Keratinocyte (primary cell): ENCODE measurements at regions not wholly inside any gene's neighbourhood (a gene's known extent, or its start where the extent isn't known, plus 50 kb on each side); places are given as distances from the start of the nearest gene placed in this dataset.
"Not testable (repeated sequence)": the region's sequence is repeated elsewhere in the genome, so short reads cannot be mapped to it uniquely, and the experiment has no call there.

ENCODE experiments used
- DNase-seq: peaks from one replicate; pipeline ENCODE4 v3.0.0-alpha.2; 2011; ENCODE audit warnings: low read depth, missing footprints, low spot score
- FAIRE-seq: peaks from 2 replicates; lab custom pipeline; 2011; peaks lifted over from hg19 to GRCh38; lab: Jason Lieb, UNC
- H2AFZ ChIP-seq: 2 replicates; pipeline ENCODE4 v1.6.0; 2012; ENCODE audit warnings: low read length, control low read depth, inconsistent platforms; ENCODE audit not compliant: control insufficient read depth
- H3K27ac ChIP-seq: 2 replicates; pipeline ENCODE4 v1.5.1; 2011; ENCODE audit warnings: low read length; ENCODE audit not compliant: control insufficient read depth, insufficient read depth
- H3K27me3 ChIP-seq: 3 replicates; pipeline ENCODE4 v1.6.0; 2011; ENCODE audit warnings: low read length; ENCODE audit not compliant: control insufficient read depth, insufficient read depth; ENCODE audit errors: extremely low read depth
- H3K36me3 ChIP-seq, 2 experiments: 2 replicates in 1 of 2; 3 replicates in 1 of 2; pipeline ENCODE4 v1.5.1; 2011; ENCODE audit warnings: low read length in 2 of 2, mild to moderate bottlenecking in 1 of 2; ENCODE audit not compliant: control insufficient read depth in 2 of 2, insufficient read depth in 2 of 2; ENCODE audit errors: extremely low read depth in 1 of 2
- H3K4me1 ChIP-seq: 3 replicates; pipeline ENCODE4 v1.5.1; 2011; ENCODE audit warnings: low read length; ENCODE audit not compliant: control insufficient read depth, insufficient read depth; ENCODE audit errors: extremely low read depth
- H3K4me2 ChIP-seq: 3 replicates; pipeline ENCODE4 v1.6.0; 2011; ENCODE audit warnings: low read depth, low read length; ENCODE audit not compliant: control insufficient read depth, insufficient read depth; ENCODE audit errors: extremely low read depth
- H3K4me3 ChIP-seq, 3 experiments: fragments of 200-600 bp in 1 of 3; sonication (generic) in 1 of 3; 2 replicates in 2 of 3; 3 replicates in 1 of 3; pipeline ENCODE4 v1.5.1; 2011 to 2016; ENCODE audit warnings: low read length in 3 of 3, mild to moderate bottlenecking in 3 of 3, control low read depth in 2 of 3, inconsistent platforms in 1 of 3, low read depth in 1 of 3, mixed read lengths in 1 of 3, mixed run types in 1 of 3, moderate library complexity in 1 of 3; ENCODE audit not compliant: control insufficient read depth in 2 of 3, insufficient read depth in 2 of 3; ENCODE audit errors: extremely low read depth in 1 of 3
- H3K79me2 ChIP-seq: 2 replicates; pipeline ENCODE4 v1.6.0; 2012; ENCODE audit warnings: low read length; ENCODE audit not compliant: control insufficient read depth, insufficient read depth
- H3K9ac ChIP-seq: 3 replicates; pipeline ENCODE4 v1.6.0; 2011; ENCODE audit warnings: low read length; ENCODE audit not compliant: control insufficient read depth, insufficient read depth; ENCODE audit errors: extremely low read depth
- H3K9me1 ChIP-seq: 3 replicates; pipeline ENCODE4 v1.6.0; 2011; ENCODE audit warnings: low read length; ENCODE audit not compliant: control insufficient read depth, insufficient read depth; ENCODE audit errors: extremely low read depth
- H3K9me3 ChIP-seq: 2 replicates; pipeline ENCODE4 v1.5.1; 2012; ENCODE audit warnings: low read depth, low read length; ENCODE audit not compliant: control insufficient read depth
- H4K20me1 ChIP-seq: 3 replicates; pipeline ENCODE4 v1.6.0; 2011; ENCODE audit warnings: low read length; ENCODE audit not compliant: control insufficient read depth, insufficient read depth; ENCODE audit errors: extremely low read depth
- CTCF ChIP-seq, 3 experiments: IDR thresholded peaks in 1 of 3; conservative IDR thresholded peaks in 1 of 3; optimal IDR thresholded peaks in 1 of 3; 2 replicates in 2 of 3; 3 replicates in 1 of 3; pipeline versions ENCODE3 to v1.5.1; 2011; ENCODE audit warnings: low read length in 3 of 3, mild to moderate bottlenecking in 3 of 3, moderate library complexity in 2 of 3, control low read depth in 1 of 3, inconsistent platforms in 1 of 3; ENCODE audit not compliant: insufficient read depth in 2 of 3; ENCODE audit errors: extremely low read depth in 1 of 3
- EZH2 ChIP-seq: IDR thresholded peaks from one replicate; pipeline ENCODE4 v1.6.1; 2012; ENCODE audit warnings: inconsistent platforms, mild to moderate bottlenecking, low read length, moderate library complexity
- dilution Hi-C: fragments of 300-500 bp; cut with MboI; formaldehyde crosslinking; loops from one replicate; pipeline ENCODE4 v1.7.0; 2020; ENCODE audit warnings: low sequenced_read_pairs; ENCODE audit not compliant: extremely low pct_ligation_motif_present

- no peak overlapping the region for H3K4me3 ChIP-seq
- dilution Hi-C loops = no loop called here
- H3K79me2 ChIP-seq = no peaks in the 10 kb centered on the region
- no peaks in the 10 kb centered on the region for H3K4me1 ChIP-seq
- no peak overlapping the region for H3K27ac ChIP-seq
- H3K9ac ChIP-seq = no peak overlapping the region
- no peak for DNase-seq
- no peak overlapping the region for H2AFZ ChIP-seq
- no peak for TF ChIP-seq EZH2
- H4K20me1 ChIP-seq = no peaks in the 10 kb centered on the region
- H3K9me1 ChIP-seq = no peaks in the 10 kb centered on the region
- no peaks in the 10 kb centered on the region for H3K9me3 ChIP-seq
- H3K36me3 ChIP-seq = no peaks in the 10 kb centered on the region
- no peak for FAIRE-seq
- no peaks in the 10 kb centered on the region for H3K27me3 ChIP-seq
- H3K4me2 ChIP-seq = no peak overlapping the region
Observed at GRCh38 chr21:18741954-18742353, 338.4 kb upstream of the TMPRSS15 start.

GRCh38 chr21:18743531-18743930 is 339.9 kb upstream of the TMPRSS15 start:
- no peaks in the 10 kb centered on the region for H3K4me1 ChIP-seq
- no peaks in the 10 kb centered on the region for H3K9me1 ChIP-seq
- no peaks in the 10 kb centered on the region for H3K9me3 ChIP-seq
- no peak for TF ChIP-seq CTCF (optimal IDR thresholded peaks at IDR 0.05 in 1 of 3, IDR thresholded peaks at IDR 0.05 in 1 of 3, conservative IDR thresholded peaks at IDR 0.05 in 1 of 3; ENCODE audit: extremely low read depth in 1 of 3, insufficient read depth in 2 of 3, low read length in 3 of 3)
- TF ChIP-seq EZH2 = no peak
- no peaks in the 10 kb centered on the region for H3K79me2 ChIP-seq
- dilution Hi-C loops = no loop called here
- H3K36me3 ChIP-seq = no peaks in the 10 kb centered on the region
- no peaks in the 10 kb centered on the region for H3K27me3 ChIP-seq
- H4K20me1 ChIP-seq = no peaks in the 10 kb centered on the region
- no peak overlapping the region for H3K4me3 ChIP-seq
- FAIRE-seq (no peak), DNase-seq (no peak)
- H3K9ac ChIP-seq = no peak overlapping the region
- H3K4me2 ChIP-seq = no peak overlapping the region
- H2AFZ ChIP-seq = no peak overlapping the region
- no peak overlapping the region for H3K27ac ChIP-seq

- Histone ChIP-seq H3K27ac (no peak overlapping the region), H3K4me1 (no peaks in the 10 kb centered on the region), H3K9me1 (no peaks in the 10 kb centered on the region), H3K79me2 (no peaks in the 10 kb centered on the region), H3K9me3 (no peaks in the 10 kb centered on the region), H3K36me3 (no peaks in the 10 kb centered on the region), H3K4me2 (no peak overlapping the region), H4K20me1 (no peaks in the 10 kb centered on the region), H3K4me3 (no peak overlapping the region), H3K9ac (no peak overlapping the region), H3K27me3 (no peaks in the 10 kb centered on the region), H2AFZ (no peak overlapping the region)
- no peak for DNase-seq
- no peak for FAIRE-seq
- TF ChIP-seq CTCF (optimal IDR thresholded peaks at IDR 0.05 in 1 of 3, IDR thresholded peaks at IDR 0.05 in 1 of 3, conservative IDR thresholded peaks at IDR 0.05 in 1 of 3; ENCODE audit: extremely low read depth in 1 of 3, insufficient read depth in 2 of 3, low read length in 3 of 3) (no peak), EZH2 (no peak)
- dilution Hi-C loops = no loop called here
Observed at GRCh38 chr21:18744840-18745239, 341.3 kb upstream of the TMPRSS15 start.

- H2AFZ ChIP-seq, H3K4me2 ChIP-seq, FAIRE-seq, dilution Hi-C loops, H3K27me3 ChIP-seq, H3K36me3 ChIP-seq, H3K79me2 ChIP-seq, DNase-seq, H3K4me3 ChIP-seq, H3K9me1 ChIP-seq, H3K4me1 ChIP-seq, H3K9ac ChIP-seq, H4K20me1 ChIP-seq, H3K27ac ChIP-seq, H3K9me3 ChIP-seq: not testable (repeated sequence)
Observed at GRCh38 chr21:18752894-18753293, 349.3 kb upstream of the TMPRSS15 start.
